ENCODE measurements at regions not wholly inside any gene's neighbourhood (a gene's known extent, or its start where the extent isn't known, plus 50 kb on each side); places are given as distances from the start of the nearest gene placed in this dataset.

DNA sequence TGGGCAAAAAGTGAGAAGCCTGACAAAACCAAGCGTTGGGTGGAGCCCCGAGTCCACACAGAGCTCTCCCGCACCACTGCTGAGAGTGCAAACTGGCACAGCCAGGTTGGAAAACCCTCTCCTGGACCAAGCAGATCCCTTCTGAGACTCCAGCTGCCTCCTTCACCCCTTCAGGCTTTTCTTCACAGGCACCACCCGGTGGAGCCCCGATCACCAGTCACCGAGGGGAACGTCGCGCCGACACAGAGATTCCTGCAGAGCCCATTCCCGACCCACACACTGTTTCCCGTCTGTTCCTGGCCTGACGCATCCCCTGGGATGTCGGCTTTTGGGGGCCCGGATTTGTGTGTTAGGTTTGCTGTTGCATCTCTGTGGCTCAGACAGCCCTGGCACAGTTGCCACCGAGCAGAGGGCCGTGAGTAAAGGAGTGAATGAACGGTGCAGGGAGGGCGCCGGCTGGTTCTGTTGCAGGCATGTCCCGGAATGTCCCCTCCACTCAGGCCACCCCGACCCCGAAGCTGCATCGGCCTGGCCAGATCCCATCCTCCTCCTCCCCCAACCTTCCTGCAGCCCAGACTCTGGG is 51.0 kb upstream of the INPP5A start:
- no peak for DNase-seq

DNA sequence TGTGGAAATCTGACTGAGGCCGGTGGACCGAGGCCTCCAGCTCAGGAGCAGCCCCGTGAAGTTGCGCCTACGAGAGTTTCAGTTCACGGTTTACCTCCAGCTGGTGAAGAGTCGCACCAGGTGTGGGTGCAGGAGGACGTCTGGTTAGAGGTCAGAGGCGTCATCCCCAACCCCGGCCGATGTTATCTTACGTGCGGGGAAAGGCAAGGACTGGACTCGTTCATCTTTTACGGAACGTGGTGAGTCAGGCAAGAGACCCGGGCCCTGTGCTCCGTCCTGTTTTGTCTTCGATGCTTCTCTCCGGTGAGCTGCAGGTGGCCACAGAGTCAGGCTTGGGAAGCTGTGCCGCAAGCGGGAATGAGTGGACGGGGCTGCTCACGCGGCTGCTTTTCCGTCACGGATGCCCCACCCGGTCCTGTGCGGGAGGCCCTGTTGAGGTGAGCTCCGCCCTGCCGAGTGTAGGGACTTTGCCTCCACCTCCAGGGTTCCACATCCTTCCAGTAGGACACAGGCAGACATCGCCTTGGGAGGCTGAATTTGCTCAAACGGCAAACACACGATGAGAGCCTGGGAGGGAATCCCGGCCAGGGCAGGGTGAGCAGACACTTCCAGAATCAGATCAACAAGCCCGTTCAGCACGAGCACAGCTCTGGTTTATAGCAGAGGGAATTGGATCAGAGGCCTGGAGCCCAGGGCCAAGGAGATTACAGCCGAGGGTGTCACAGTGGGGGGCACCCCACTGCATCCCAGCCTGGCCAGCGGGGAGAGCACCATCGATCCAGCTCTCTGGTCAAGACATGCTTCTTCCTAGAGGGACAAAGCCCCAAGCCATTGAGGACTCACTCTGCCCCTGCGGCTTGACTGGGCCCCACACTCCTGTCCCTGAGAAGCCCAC is 50.1 kb upstream of the INPP5A start:
- DNase-seq: no peak

All from suppressor macrophage (primary cell).